ENCODE measurements at regions not wholly inside any gene's neighbourhood (a gene's known extent, or its start where the extent isn't known, plus 50 kb on each side); places are given as distances from the start of the nearest gene placed in this dataset.

- no peak for TF ChIP-seq CTCF (IDR thresholded peaks at IDR 0.05; ENCODE audit: extremely low read depth, low read depth, low read length)
- no peaks in the 10 kb centered on the region for H3K79me2 ChIP-seq (ENCODE audit: insufficient read depth, low read length)
- H3K4me3 ChIP-seq (ENCODE audit: insufficient read depth, low read length), result no peak overlapping the region
- no peak overlapping the region for H3K4me2 ChIP-seq (ENCODE audit: insufficient read depth, low read length)
- H3K36me3 ChIP-seq (ENCODE audit: insufficient read depth, low read length), result no peaks in the 10 kb centered on the region
- H4K20me1 ChIP-seq (ENCODE audit: insufficient read depth, low read length), result no peaks in the 10 kb centered on the region
- H3K27ac ChIP-seq (ENCODE audit: low read depth, low read length), result no peak overlapping the region
- H3K9me3 ChIP-seq (ENCODE audit: low read depth, low read length), result no peaks in the 10 kb centered on the region
- H2AFZ ChIP-seq (ENCODE audit: low read length), result no peak overlapping the region
- no peak for DNase-seq (ENCODE audit: insufficient read length, low spot score, missing footprints)
- H3K27me3 ChIP-seq (ENCODE audit: insufficient read depth, low read length), result no peaks in the 10 kb centered on the region
- H3K4me1 ChIP-seq (ENCODE audit: insufficient read depth, low read length), result no peaks in the 10 kb centered on the region
These were observed 475.6 kb upstream of the HS6ST1 start for GRCh38 chr2:128794285-128794684.

GRCh38 chr2:128796321-128796720 lies 477.7 kb upstream of the HS6ST1 start:
- H3K27ac ChIP-seq (ENCODE audit: low read depth, low read length), result no peak overlapping the region
- H3K4me3 ChIP-seq (ENCODE audit: insufficient read depth, low read length), result no peak overlapping the region
- no peaks in the 10 kb centered on the region for H3K9me3 ChIP-seq (ENCODE audit: low read depth, low read length)
- TF ChIP-seq CTCF (IDR thresholded peaks at IDR 0.05; ENCODE audit: extremely low read depth, low read depth, low read length), result no peak
- no peaks in the 10 kb centered on the region for H3K4me1 ChIP-seq (ENCODE audit: insufficient read depth, low read length)
- H3K36me3 ChIP-seq (ENCODE audit: insufficient read depth, low read length), result no peaks in the 10 kb centered on the region
- no peak for DNase-seq (ENCODE audit: insufficient read length, low spot score, missing footprints)
- H4K20me1 ChIP-seq (ENCODE audit: insufficient read depth, low read length), result no peaks in the 10 kb centered on the region
- no peak overlapping the region for H2AFZ ChIP-seq (ENCODE audit: low read length)
- no peak overlapping the region for H3K4me2 ChIP-seq (ENCODE audit: insufficient read depth, low read length)
- no peaks in the 10 kb centered on the region for H3K27me3 ChIP-seq (ENCODE audit: insufficient read depth, low read length)
- no peaks in the 10 kb centered on the region for H3K79me2 ChIP-seq (ENCODE audit: insufficient read depth, low read length)

GRCh38 chr2:128797092-128797491 lies 478.4 kb upstream of the HS6ST1 start:
- Histone ChIP-seq H3K27ac (ENCODE audit: low read depth, low read length) (no peak overlapping the region), H3K4me1 (ENCODE audit: insufficient read depth, low read length) (no peaks in the 10 kb centered on the region), H3K27me3 (ENCODE audit: insufficient read depth, low read length) (no peaks in the 10 kb centered on the region), H2AFZ (ENCODE audit: low read length) (no peak overlapping the region), H4K20me1 (ENCODE audit: insufficient read depth, low read length) (no peaks in the 10 kb centered on the region), H3K79me2 (ENCODE audit: insufficient read depth, low read length) (no peaks in the 10 kb centered on the region), H3K9me3 (ENCODE audit: low read depth, low read length) (no peaks in the 10 kb centered on the region), H3K36me3 (ENCODE audit: insufficient read depth, low read length) (no peaks in the 10 kb centered on the region), H3K4me2 (ENCODE audit: insufficient read depth, low read length) (no peak overlapping the region), H3K4me3 (ENCODE audit: insufficient read depth, low read length) (no peak overlapping the region)
- no peak for TF ChIP-seq CTCF (IDR thresholded peaks at IDR 0.05; ENCODE audit: extremely low read depth, low read depth, low read length)
- no peak for DNase-seq (ENCODE audit: insufficient read length, low spot score, missing footprints)

GRCh38 chr2:128797533-128797932 lies 478.9 kb upstream of the HS6ST1 start:
- Histone ChIP-seq H3K27ac (ENCODE audit: low read depth, low read length) (no peak overlapping the region), H4K20me1 (ENCODE audit: insufficient read depth, low read length) (no peaks in the 10 kb centered on the region), H3K9me3 (ENCODE audit: low read depth, low read length) (no peaks in the 10 kb centered on the region), H3K27me3 (ENCODE audit: insufficient read depth, low read length) (no peaks in the 10 kb centered on the region), H3K79me2 (ENCODE audit: insufficient read depth, low read length) (no peaks in the 10 kb centered on the region), H3K4me2 (ENCODE audit: insufficient read depth, low read length) (no peak overlapping the region), H2AFZ (ENCODE audit: low read length) (no peak overlapping the region), H3K4me1 (ENCODE audit: insufficient read depth, low read length) (no peaks in the 10 kb centered on the region), H3K36me3 (ENCODE audit: insufficient read depth, low read length) (no peaks in the 10 kb centered on the region), H3K4me3 (ENCODE audit: insufficient read depth, low read length) (no peak overlapping the region)
- no peak for DNase-seq (ENCODE audit: insufficient read length, low spot score, missing footprints)
- TF ChIP-seq CTCF (IDR thresholded peaks at IDR 0.05; ENCODE audit: extremely low read depth, low read depth, low read length), result no peak
